Bone marrow (tissue), 2 donors: ENCODE measurements at regions not wholly inside any gene's neighbourhood (a gene's known extent, or its start where the extent isn't known, plus 50 kb on each side); places are given as distances from the start of the nearest gene placed in this dataset.
"Not testable (repeated sequence)": the region's sequence is repeated elsewhere in the genome, so short reads cannot be mapped to it uniquely, and the experiment has no call there.

Experiments used
- DNase-seq, 2 donors: peaks; one replicate each; lab custom pipeline; 2025; lab: John Stamatoyannopoulos, UW

GRCh38 chr6:135655055-135655454 lies 157.5 kb upstream of the AHI1 start:
- DNase-seq = no peak

DNA sequence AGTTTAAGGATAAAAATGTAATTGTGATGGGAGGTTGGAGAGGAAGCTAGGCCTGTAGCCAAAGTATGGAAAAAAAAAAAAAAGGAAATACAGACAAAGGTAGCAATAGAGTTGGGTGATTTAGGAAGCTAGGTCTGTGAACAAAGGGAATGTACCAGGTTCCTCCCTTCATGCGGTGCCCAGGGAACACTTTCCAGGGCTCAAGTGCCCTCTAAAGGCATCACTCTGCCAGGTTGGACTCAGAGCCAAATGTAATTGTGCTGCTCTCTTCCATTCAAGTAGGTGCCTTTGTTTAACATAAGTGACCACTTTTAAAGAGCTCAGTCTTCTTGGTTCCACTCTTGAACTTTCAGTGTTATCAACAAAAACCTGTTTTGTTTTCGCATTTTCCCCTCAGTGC lies 159.7 kb upstream of the AHI1 start:
- DNase-seq = no peak

- DNase-seq = no peak
These were observed 160.9 kb upstream of the AHI1 start for GRCh38 chr6:135658481-135658880.

GRCh38 chr6:135658916-135659315 lies 161.4 kb upstream of the AHI1 start:
- no peak for DNase-seq

DNA sequence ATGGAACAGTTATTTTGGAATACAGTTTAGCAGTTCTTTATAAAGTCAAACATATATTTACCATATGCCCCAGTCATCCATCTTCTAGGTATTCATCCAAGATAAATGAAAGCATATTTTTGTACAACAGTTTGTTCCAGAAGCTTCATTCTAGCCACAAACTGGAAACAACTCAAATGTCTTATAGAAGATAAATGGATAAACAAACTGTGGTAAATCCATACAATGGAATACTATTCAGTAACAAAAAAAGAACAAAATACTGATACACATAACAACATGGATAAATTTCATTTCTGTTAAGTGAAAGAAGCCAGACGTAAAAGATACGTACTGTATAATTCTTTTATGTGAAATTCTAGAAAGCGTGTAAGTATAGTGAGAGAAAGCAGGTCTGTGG lies 167.0 kb upstream of the AHI1 start:
- DNase-seq = no peak

DNA sequence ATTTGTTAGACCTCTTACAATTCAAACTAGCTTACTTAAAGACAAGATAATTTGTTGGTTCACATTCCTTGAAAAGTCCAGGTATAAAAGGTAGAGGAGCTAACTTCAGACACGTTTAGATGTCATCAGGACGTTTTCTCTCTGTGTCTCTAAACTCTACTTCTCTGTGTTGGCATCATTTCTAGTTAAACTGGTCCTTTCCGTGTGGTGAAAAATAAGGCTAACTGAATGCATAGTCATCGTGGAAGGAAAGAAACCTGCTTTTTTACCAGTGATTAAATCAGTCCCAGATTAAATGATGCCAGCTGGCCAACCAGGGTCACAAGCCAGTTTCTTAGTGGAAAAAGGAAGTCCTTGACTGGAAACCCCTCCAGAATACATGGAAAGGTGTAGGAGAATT lies 168.4 kb upstream of the AHI1 start:
- DNase-seq = no peak

DNA sequence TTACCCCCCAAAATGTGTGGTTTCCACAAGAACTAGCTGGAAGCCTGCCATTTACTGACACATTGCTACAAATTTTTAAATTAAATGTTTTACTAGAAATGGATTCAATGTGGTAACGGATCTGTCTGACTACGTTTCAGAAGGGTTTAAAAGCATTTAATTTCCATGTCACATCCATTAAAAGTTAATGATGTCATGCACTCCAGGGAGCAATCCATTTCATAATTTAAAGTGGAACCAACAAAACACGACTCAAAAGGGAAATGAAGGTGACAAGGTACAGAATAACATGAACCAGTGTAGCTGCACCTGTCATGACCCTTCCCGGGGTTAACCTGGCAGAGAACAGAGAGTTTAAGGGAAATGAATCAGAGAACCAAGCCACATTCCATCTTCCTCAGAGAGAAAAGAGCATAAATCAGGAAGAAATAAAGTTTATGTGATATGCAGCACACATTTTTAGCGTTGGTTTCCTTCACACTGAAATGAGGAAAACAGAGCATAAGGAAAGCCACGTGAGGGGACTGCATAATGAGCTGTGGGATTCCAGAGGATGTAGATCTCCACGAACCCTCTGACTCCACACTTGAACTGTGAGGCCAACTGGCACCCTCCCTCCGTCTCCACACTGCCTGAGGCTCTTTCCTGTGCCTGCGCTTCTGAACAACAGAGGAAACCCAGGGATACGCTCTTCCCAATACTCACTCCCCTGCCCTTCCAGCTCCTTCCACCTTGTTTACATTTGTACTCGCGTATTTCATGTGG lies 170.3 kb upstream of the AHI1 start:
- DNase-seq = no peak

DNA sequence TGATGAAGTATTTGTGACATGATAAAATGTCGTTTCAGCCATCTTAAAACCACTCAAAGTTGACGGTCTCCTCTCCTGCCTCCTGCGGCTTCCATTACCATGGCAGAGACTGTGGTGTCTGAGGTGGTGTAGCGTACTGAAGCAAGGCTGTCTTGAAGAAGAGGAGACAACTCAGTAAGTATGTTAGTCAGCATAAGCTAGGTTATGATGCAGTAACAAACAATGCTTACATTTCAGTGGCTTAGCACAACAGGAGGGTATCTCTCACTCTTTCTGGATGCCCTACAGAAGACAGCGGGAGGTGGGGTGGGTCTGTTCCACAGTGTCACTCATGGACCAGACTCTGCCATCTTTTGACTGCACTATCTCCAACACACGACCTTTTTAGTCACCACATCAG lies 174.7 kb upstream of the AHI1 start:
- no peak for DNase-seq

DNA sequence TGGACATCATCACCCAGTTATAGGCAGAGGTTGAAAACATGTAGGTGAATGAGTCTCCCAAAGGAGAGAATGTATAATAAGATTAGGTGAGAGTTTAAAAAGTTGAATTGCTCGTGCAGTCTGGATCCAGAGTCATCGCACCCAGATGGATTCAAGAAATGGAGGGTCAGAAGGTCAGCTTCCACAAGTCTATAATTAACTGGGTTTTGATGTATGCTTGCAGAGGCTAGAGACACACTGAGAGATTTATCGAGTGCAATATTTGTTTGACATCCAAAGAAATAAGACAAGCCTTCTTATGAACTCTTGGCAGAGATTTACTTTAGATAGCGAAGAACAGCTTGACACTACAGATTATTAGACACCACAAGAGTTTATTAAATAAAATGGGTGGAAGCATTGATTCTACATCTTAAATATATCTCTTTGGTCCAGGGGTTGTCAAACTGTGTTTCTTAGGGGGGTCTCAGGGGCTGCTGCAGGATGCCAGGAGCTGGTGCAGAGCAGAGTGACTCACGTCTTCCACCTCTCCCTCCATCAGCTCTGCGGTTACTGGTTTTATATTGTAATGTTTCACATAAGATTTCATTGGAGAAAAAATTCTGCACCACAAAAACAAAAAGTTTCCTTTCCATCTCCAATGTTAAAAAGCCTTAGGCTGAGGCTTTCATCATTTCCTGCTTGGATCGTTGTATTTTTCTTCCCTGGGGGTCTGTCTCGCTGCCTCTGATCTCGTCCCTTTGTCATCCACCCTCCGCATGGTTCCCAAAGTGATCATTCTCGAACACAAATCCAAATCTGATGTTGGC lies 176.2 kb upstream of the AHI1 start:
- DNase-seq = no peak

GRCh38 chr6:135675026-135675425 lies 176.5 kb upstream of the PDE7B start:
- DNase-seq = no peak

- DNase-seq = no peak
These were observed 175.6 kb upstream of the PDE7B start for GRCh38 chr6:135675862-135676261.

DNA sequence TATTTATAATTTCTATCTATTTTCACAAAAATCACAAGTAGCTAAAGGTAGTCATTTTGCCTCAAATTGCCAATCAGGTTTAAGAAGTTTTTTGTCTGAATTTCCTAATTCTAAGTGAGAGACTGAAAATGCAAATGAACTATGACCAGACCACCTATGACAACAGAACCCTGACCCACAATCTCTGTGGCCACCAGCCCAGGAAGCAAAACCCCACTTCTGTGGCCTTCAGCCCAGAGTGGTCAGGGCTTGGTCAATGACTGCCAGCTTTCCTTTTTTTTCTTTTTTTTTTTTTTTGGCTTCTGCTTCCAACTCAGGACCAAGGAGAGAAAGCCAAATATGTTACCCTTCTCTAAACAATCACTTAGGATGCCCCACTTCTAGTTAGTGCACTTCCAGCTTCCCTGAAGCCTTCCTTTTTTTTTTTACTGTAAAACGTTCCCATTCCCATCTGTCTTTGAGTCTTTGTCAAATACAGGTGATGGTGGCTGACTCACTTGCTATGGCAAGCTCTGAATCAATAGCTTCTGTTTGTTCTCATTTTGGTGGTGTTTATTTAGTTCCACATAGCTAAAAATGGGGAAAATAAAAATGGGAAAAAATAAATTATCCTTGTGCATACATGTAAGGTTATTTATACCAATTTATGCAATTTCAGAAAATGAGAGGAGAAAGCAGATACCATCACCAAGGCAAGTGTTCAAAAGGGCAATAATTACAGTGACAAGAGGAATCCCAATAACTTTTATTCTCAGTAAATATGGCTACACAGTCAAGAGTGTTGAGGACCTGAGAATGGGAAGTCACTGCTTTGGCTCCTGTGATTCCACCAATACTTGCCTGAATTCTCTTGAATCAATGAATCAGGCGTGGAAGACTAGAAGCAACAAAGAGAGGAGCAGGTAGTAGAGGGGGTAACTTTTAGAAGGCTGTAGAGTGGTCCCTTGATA lies 170.3 kb upstream of the PDE7B start:
- DNase-seq = no peak

GRCh38 chr6:135686784-135687301 lies 164.7 kb upstream of the PDE7B start:
- DNase-seq = no peak

DNA sequence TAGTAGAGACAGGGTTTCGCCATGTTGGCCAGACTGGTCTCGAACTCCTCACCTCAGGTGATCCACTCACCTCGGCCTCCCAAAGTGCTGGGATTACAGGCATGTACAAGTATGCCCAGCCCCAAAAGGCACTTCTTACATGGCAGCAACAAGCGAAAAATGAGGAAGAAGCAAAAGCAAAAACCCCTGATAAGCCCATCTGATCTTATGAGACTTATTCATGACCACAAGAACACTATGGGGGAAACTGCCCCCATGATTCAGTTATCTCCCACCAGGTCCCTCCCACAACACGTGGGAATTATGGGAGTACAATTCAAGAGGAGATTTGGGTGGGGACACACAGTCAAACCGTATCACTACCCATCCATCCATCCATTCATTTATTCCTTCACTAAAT lies 163.0 kb upstream of the PDE7B start:
- not testable (repeated sequence) for DNase-seq

- no peak for DNase-seq
These were observed 159.1 kb upstream of the PDE7B start for GRCh38 chr6:135692426-135692825.

GRCh38 chr6:135693811-135694370 lies 157.6 kb upstream of the PDE7B start:
- DNase-seq = no peak

DNA sequence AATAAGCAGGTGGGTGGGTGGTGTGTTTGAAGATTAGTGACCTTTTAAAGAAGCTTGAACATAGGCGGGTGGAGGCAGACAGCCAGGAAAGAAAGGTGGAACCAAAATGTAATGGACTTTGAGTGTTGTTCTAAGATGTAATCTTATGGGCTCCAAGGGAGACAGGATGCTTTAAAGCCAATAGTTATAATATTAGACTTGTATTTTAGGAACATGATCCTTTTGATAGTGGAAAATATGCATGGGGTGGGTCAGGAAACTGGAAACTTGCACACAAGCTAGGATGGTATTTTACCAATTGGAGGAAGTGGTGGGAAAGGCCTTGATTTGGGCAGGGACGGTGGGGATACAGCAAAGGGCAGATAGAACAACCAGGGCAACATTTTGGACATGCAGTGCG lies 151.8 kb upstream of the PDE7B start:
- DNase-seq = no peak

DNA sequence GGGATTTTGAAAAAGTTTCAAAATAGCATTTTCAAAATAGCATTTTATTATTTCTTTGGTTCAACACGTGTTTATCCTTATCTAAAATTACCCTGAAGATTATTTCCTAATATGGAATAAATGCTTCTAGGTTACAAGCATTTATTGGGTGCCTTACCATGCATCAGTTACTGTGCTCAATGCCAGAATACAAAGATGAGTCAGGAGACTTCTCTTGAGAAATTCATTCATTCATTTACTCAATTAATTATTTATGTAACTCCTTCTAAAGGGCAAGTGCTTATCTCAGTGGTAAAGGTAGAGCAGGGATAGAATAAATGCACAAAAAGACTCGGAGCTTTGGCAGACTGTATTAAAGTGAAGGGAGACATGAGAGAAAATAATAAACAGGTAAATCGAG lies 150.1 kb upstream of the PDE7B start:
- no peak for DNase-seq

DNA sequence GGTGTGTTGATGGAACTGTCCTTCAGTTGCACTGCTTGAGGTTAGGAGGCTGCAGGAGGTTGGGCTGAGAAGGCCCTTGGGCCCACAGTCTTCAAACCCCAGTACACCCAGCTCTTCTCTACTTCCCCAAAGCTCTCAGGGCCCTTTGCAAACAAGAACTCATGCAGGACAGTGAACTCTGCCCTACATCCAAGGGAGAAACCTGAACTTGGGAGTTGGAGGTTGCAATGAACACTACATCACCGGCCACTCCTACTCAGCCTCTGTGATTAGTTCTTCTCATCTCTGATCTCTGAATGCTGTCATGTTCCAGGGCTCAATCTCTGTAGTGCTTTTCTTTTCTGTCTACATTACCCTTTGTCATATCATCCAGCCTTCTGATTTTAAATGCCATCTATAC lies 148.5 kb upstream of the PDE7B start:
- DNase-seq = no peak

DNA sequence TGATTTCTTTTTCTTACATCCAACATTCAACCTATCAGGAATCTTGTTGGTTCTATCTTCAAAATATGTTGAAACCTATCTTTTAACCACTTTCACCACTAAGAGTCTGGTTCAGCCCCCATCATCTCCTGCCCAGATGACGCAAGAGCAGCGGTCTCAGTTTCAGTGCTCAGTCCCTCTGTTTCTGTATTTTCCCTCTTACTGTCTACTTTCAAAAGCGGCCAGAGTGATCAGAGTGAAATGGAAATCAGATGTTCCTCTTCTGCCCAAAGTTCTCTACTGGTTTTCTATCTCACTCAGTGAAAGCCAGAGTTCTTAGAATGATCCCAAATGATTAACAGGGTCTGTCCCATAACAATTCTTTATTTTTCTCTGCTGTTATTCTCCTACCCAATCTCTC lies 147.9 kb upstream of the PDE7B start:
- no peak for DNase-seq

DNA sequence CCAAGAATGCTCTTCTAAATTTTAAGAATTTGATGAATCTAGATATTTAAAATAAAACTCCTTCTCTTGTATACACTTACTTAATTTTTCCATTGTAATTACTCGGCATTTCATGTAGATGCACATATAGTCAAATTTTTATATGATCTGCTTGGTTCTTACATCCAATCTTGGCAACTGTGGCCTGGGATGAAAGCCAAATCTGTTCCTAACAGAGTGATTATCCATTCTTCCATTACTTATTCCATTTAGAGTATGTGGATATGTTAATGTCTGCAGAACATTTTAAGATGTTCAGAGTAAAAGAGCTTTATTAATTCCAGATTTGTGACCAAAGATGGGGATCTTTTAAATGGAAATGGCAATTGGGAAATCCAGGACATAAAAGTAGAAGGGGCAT lies 144.1 kb upstream of the PDE7B start:
- DNase-seq = no peak

DNA sequence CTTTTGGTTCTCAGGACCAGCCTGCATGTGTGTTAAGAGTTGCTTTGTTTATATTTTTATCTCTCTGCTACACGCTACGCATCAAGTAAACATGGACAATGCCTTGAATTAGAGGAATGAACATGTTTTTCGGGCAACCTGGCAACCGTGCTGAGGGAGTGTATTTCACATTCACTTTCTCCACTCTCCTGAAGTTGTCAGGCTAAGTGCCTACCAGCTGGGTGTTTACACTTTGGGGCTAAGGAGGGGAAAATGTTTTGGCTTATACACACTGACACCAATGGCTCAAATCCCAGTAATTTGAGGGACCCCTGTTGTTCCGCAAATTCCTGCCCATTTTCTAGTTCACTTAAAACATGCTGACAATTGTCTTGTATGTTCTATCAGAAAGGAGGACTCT lies 141.5 kb upstream of the PDE7B start:
- DNase-seq = no peak
